Spleen (tissue), 3 donors: ENCODE measurements at regions not wholly inside any gene's neighbourhood (a gene's known extent, or its start where the extent isn't known, plus 50 kb on each side); places are given as distances from the start of the nearest gene placed in this dataset.

Experiments used
- POLR2A ChIP-seq, 3 donors: fragments of 450-650 bp; IDR thresholded peaks; one replicate each; pipeline ENCODE4 v1.5.1; 2017; ENCODE audit warnings: antibody characterized with exemption in 3 of 3, mild to moderate bottlenecking in 1 of 3
- POLR2AphosphoS5 ChIP-seq, 3 donors: sonication (generic); formaldehyde crosslinking; IDR thresholded peaks; one replicate each; pipeline ENCODE4 v1.5.1; 2017; ENCODE audit warnings: antibody characterized with exemption in 3 of 3

DNA sequence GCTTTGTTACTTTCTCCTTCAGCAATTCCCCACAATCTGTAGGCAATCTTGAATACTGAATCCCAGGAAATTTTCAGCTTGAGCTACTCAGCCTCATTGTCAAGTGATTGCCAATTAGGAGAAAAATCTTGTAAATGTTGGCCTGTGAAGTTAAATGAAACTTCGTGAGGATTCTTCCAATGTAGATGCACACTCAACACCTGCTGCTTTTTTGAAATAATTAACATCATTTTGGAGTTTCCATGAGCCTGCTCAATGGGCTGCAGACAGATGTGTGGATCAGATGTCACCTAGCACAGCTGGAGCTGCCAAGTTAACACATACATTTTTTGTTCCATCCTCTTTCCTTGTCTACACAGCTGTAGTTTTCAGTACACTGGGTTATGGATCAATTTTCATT lies 645.6 kb upstream of the LUZP2 start:
- TF ChIP-seq POLR2AphosphoS5 (IDR thresholded peaks at IDR 0.05) (no peak), POLR2A (IDR thresholded peaks at IDR 0.05) (no peak)
